ENCODE measurements at regions not wholly inside any gene's neighbourhood (a gene's known extent, or its start where the extent isn't known, plus 50 kb on each side); places are given as distances from the start of the nearest gene placed in this dataset.
A peak's percentile ranks its signal among the peaks of the same experiment; 100 is the strongest.

GRCh38 chr1:25037174-25038074 lies 107.3 kb upstream of the RUNX3 start:
- Histone ChIP-seq H3K9me3 (ENCODE audit: insufficient read depth, low read depth) (no peaks in the 10 kb centered on the region), H3K9me2 (ENCODE audit: insufficient read depth) (no peaks in the 10 kb centered on the region), H3K4me3 (no peak overlapping the region), H3K79me2 (ENCODE audit: low read depth) (no peaks in the 10 kb centered on the region), H4K20me1 (ENCODE audit: insufficient read depth) (no peaks in the 10 kb centered on the region), H3K4me2 (no peak overlapping the region), H3K27ac (no peak overlapping the region), H3K36me3 (ENCODE audit: low read depth) (no peaks in the 10 kb centered on the region), H3F3A (ENCODE audit: insufficient read depth, low read depth) (no peaks in the 10 kb centered on the region), H3K27me3 (ENCODE audit: insufficient read depth, low read depth) (peaks cover 15% of the 10 kb centered on the region), H2AFZ (no peak overlapping the region), H3K4me1 (replicated peaks; ENCODE audit: insufficient read depth) (no peaks in the 10 kb centered on the region)
- no TSS peak for BruUV-seq (replicated peaks)
- ChIA-PET CTCF (interaction anchor here (0.8 kb wide), 1 partner anchor 75 kb away, joined by 3 read pairs; no protein-coding TSS in a partner anchor), POLR2A (ENCODE audit: unreplicated experiment) (no interaction called here)
- intact Hi-C loops (cut with micrococcal nuclease; ENCODE audit: unreplicated experiment) = loop anchor here (1.0 kb wide), 2 partner anchors 104 to 189 kb away; no protein-coding TSS in a partner anchor
- peak; percentile 74 for TF ChIP-seq CTCF (conservative IDR thresholded peaks at IDR 0.05)
- no peak for TF ChIP-seq EZH2 (IDR thresholded peaks at IDR 0.05; ENCODE audit: low read depth)
- DNase-seq = peak in 1 of 2 experiments; percentile 22

- intact Hi-C loops (cut with micrococcal nuclease; ENCODE audit: unreplicated experiment) = no loop called here
- no peak for DNase-seq
- TF ChIP-seq EZH2 (IDR thresholded peaks at IDR 0.05; ENCODE audit: low read depth) (no peak), CTCF (conservative IDR thresholded peaks at IDR 0.05) (no peak)
- Histone ChIP-seq H3K27me3 (ENCODE audit: insufficient read depth, low read depth) (peaks cover 7% of the 10 kb centered on the region; the same call in 1 of the 2 replicates), H3K9me3 (ENCODE audit: insufficient read depth, low read depth) (no peaks in the 10 kb centered on the region), H3K9me2 (ENCODE audit: insufficient read depth) (no peaks in the 10 kb centered on the region), H3K4me3 (no peak overlapping the region), H3K4me2 (no peak overlapping the region), H3K36me3 (ENCODE audit: low read depth) (no peaks in the 10 kb centered on the region), H3K79me2 (ENCODE audit: low read depth) (no peaks in the 10 kb centered on the region), H3F3A (ENCODE audit: insufficient read depth, low read depth) (no peaks in the 10 kb centered on the region), H3K4me1 (replicated peaks; ENCODE audit: insufficient read depth) (no peaks in the 10 kb centered on the region), H2AFZ (no peak overlapping the region), H4K20me1 (ENCODE audit: insufficient read depth) (no peaks in the 10 kb centered on the region), H3K27ac (no peak overlapping the region)
- no TSS peak for BruUV-seq (replicated peaks)
- POLR2A ChIA-PET (ENCODE audit: unreplicated experiment) = no interaction called here
- CTCF ChIA-PET = interaction anchor here (0.8 kb wide), 1 partner anchor 76 kb away, joined by 3 read pairs; no protein-coding TSS in a partner anchor
These were observed 106.1 kb upstream of the RUNX3 start for GRCh38 chr1:25036117-25036546.

GRCh38 chr1:25035523-25036116 lies 105.5 kb upstream of the RUNX3 start:
- Histone ChIP-seq H4K20me1 (ENCODE audit: insufficient read depth) (no peaks in the 10 kb centered on the region), H3K4me1 (replicated peaks; ENCODE audit: insufficient read depth) (no peaks in the 10 kb centered on the region), H3K4me3 (no peak overlapping the region), H3K9me2 (ENCODE audit: insufficient read depth) (no peaks in the 10 kb centered on the region), H3K4me2 (no peak overlapping the region), H3K27me3 (ENCODE audit: insufficient read depth, low read depth) (peaks cover 5% of the 10 kb centered on the region; the same call in 1 of the 2 replicates), H3K9me3 (ENCODE audit: insufficient read depth, low read depth) (no peaks in the 10 kb centered on the region), H3K36me3 (ENCODE audit: low read depth) (no peaks in the 10 kb centered on the region), H3K79me2 (ENCODE audit: low read depth) (no peaks in the 10 kb centered on the region), H3K27ac (no peak overlapping the region), H2AFZ (no peak overlapping the region), H3F3A (ENCODE audit: insufficient read depth, low read depth) (no peaks in the 10 kb centered on the region)
- intact Hi-C loops (cut with micrococcal nuclease; ENCODE audit: unreplicated experiment) = no loop called here
- ChIA-PET CTCF (no interaction called here), POLR2A (ENCODE audit: unreplicated experiment) (no interaction called here)
- no TSS peak for BruUV-seq (replicated peaks)
- no peak for TF ChIP-seq EZH2 (IDR thresholded peaks at IDR 0.05; ENCODE audit: low read depth)
- no peak for TF ChIP-seq CTCF (conservative IDR thresholded peaks at IDR 0.05)
- no peak for DNase-seq

Measured in PC-9 (cell line).